ENCODE measurements at regions not wholly inside any gene's neighbourhood (a gene's known extent, or its start where the extent isn't known, plus 50 kb on each side); places are given as distances from the start of the nearest gene placed in this dataset.

- Histone ChIP-seq H3K27me3 (no peaks in the 10 kb centered on the region), H3K36me3 (no peaks in the 10 kb centered on the region), H3K4me3 (no peak overlapping the region), H3K9me3 (no peaks in the 10 kb centered on the region), H3K4me1 (no peaks in the 10 kb centered on the region), H3K27ac (no peak overlapping the region)
- TF ChIP-seq POLR2A (IDR thresholded peaks at IDR 0.05) (no peak), POLR2AphosphoS5 (IDR thresholded peaks at IDR 0.05) (no peak), EP300 (IDR thresholded peaks at IDR 0.05) (no peak)
- TF ChIP-seq, protein P1, sequence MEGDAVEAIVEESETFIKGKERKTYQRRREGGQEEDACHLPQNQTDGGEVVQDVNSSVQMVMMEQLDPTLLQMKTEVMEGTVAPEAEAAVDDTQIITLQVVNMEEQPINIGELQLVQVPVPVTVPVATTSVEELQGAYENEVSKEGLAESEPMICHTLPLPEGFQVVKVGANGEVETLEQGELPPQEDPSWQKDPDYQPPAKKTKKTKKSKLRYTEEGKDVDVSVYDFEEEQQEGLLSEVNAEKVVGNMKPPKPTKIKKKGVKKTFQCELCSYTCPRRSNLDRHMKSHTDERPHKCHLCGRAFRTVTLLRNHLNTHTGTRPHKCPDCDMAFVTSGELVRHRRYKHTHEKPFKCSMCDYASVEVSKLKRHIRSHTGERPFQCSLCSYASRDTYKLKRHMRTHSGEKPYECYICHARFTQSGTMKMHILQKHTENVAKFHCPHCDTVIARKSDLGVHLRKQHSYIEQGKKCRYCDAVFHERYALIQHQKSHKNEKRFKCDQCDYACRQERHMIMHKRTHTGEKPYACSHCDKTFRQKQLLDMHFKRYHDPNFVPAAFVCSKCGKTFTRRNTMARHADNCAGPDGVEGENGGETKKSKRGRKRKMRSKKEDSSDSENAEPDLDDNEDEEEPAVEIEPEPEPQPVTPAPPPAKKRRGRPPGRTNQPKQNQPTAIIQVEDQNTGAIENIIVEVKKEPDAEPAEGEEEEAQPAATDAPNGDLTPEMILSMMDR (IDR thresholded peaks at IDR 0.05), result no peak
- no peak for DNase-seq
- 30 to 38% methylated on average over 6 of the region's 6 CpGs for WGBS, 2 donors
- no peak for ATAC-seq (ENCODE audit: low FRiP score in 2 of 2)
These were observed 225.7 kb downstream of the TMX3 start for GRCh38 chr18:68489013-68489792.

DNA sequence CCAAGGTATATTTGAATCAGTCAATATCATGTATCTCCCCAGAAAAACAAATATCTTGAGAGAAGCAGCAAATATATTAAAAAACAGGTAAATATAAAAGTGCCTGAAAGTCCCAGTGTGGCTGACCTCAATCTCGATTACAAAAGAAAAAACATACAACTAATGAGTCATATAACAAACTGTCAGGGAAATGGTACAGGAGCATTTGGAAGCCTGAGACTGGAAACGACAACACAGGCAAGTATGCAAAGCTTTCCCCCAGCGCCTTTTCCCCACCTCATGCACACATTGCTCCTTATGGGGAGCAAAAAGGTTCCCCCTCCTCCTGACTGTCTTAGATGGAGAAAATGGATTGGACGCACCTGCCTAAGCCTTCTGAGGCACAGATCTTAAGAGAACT is 230.7 kb downstream of the TMX3 start:
- WGBS, 2 donors, result 86 to 87% methylated on average over 4 of the region's 4 CpGs

GRCh38 chr18:68482815-68483214 is 232.1 kb downstream of the TMX3 start:
- TF ChIP-seq, protein P1 (IDR thresholded peaks at IDR 0.05), result no peak
- TF ChIP-seq EP300 (IDR thresholded peaks at IDR 0.05), result no peak
- TF ChIP-seq POLR2AphosphoS5 (IDR thresholded peaks at IDR 0.05), result no peak
- no peak for TF ChIP-seq POLR2A (IDR thresholded peaks at IDR 0.05)
- no peak overlapping the region for H3K27ac ChIP-seq
- H3K27me3 ChIP-seq, result no peaks in the 10 kb centered on the region
- H3K4me3 ChIP-seq, result no peak overlapping the region
- H3K36me3 ChIP-seq, result no peaks in the 10 kb centered on the region
- no peaks in the 10 kb centered on the region for H3K4me1 ChIP-seq
- DNase-seq (no peak), ATAC-seq (ENCODE audit: low FRiP score in 2 of 2) (no peak)
- 78 to 89% methylated on average over 3 of the region's 3 CpGs for WGBS, 2 donors
- no peaks in the 10 kb centered on the region for H3K9me3 ChIP-seq

More for the DNA sequence above, 230.7 kb downstream of the TMX3 start:
- Histone ChIP-seq H3K36me3 (no peaks in the 10 kb centered on the region), H3K27me3 (no peaks in the 10 kb centered on the region), H3K9me3 (no peaks in the 10 kb centered on the region), H3K27ac (no peak overlapping the region), H3K4me3 (no peak overlapping the region), H3K4me1 (no peaks in the 10 kb centered on the region)
- ATAC-seq (ENCODE audit: low FRiP score in 2 of 2), result no peak
- TF ChIP-seq EP300 (IDR thresholded peaks at IDR 0.05) (no peak), POLR2AphosphoS5 (IDR thresholded peaks at IDR 0.05) (no peak), POLR2A (IDR thresholded peaks at IDR 0.05) (no peak)
- TF ChIP-seq, protein P1 (IDR thresholded peaks at IDR 0.05), result no peak
- DNase-seq, result no peak

- no peak for ATAC-seq (ENCODE audit: low FRiP score in 2 of 2)
- no peak overlapping the region for H3K4me3 ChIP-seq
- no peaks in the 10 kb centered on the region for H3K9me3 ChIP-seq
- DNase-seq, result no peak
- 88 to 91% methylated on average over 4 of the region's 4 CpGs for WGBS, 2 donors
- no peak overlapping the region for H3K27ac ChIP-seq
- H3K36me3 ChIP-seq, result no peaks in the 10 kb centered on the region
- H3K27me3 ChIP-seq, result no peaks in the 10 kb centered on the region
- TF ChIP-seq POLR2A (IDR thresholded peaks at IDR 0.05) (no peak), EP300 (IDR thresholded peaks at IDR 0.05) (no peak), POLR2AphosphoS5 (IDR thresholded peaks at IDR 0.05) (no peak)
- TF ChIP-seq, protein P1 (IDR thresholded peaks at IDR 0.05), result no peak
- no peaks in the 10 kb centered on the region for H3K4me1 ChIP-seq
These were observed 234.7 kb downstream of the TMX3 start for GRCh38 chr18:68480196-68480595.

DNA sequence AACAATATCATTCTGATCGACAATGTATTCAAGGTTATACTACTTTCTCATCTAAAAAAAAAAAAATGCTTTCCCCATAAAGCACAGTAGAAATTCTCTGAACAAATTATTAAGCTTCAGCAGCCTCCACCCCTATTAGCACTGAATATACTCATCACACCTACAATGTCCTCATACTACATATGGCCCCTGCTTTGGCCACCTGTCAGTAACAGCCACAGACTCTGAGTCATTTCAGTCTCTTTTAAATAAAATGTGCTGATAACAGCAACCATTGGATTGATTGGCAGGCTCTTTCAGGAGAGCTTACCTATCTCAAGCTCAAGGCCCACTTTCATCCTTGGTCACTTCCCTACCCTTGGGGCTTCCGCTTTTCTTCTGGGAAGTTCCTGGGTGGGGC is 236.7 kb downstream of the TMX3 start:
- TF ChIP-seq EP300 (IDR thresholded peaks at IDR 0.05) (no peak), POLR2A (IDR thresholded peaks at IDR 0.05) (no peak), POLR2AphosphoS5 (IDR thresholded peaks at IDR 0.05) (no peak)
- TF ChIP-seq, protein P1 (IDR thresholded peaks at IDR 0.05), result no peak
- DNase-seq (no peak), ATAC-seq (ENCODE audit: low FRiP score in 2 of 2) (no peak)
- H3K36me3 ChIP-seq, result no peaks in the 10 kb centered on the region
- H3K9me3 ChIP-seq, result no peaks in the 10 kb centered on the region
- no peaks in the 10 kb centered on the region for H3K27me3 ChIP-seq
- H3K4me3 ChIP-seq, result no peak overlapping the region
- no peaks in the 10 kb centered on the region for H3K4me1 ChIP-seq
- no peak overlapping the region for H3K27ac ChIP-seq
- WGBS, 2 donors, result 91 to 93% methylated on average over 2 of the region's 2 CpGs

Data from upper lobe of left lung (tissue), 6 donors.